Activated naive CD8-positive, alpha-beta T cell treated with anti-CD3 and anti-CD28 coated beads, Interleukin-2, amount 50 U/mL, for 24 hours (primary cell): ENCODE measurements at regions not wholly inside any gene's neighbourhood (a gene's known extent, or its start where the extent isn't known, plus 50 kb on each side); places are given as distances from the start of the nearest gene placed in this dataset.
A peak's percentile ranks its signal among the peaks of the same experiment; 100 is the strongest.
"Not testable (repeated sequence)": the region's sequence is repeated elsewhere in the genome, so short reads cannot be mapped to it uniquely, and the experiment has no call there.

Experiments used
- ATAC-seq: fragments of 150-1000 bp; cut with Tn5 transposase; one replicate; pipeline ENCODE4 v1.10.0; 2021
- DNase-seq: peaks from one replicate; pipeline ENCODE4 v3.0.0; 2021
- H3K27ac Mint-ChIP-seq: one replicate; pipeline ENCODE4 v1.8.0; 2021; ENCODE audit warnings: mild to moderate bottlenecking, mixed read lengths
- H3K27me3 Mint-ChIP-seq: one replicate; pipeline ENCODE4 v1.8.0; 2021; ENCODE audit warnings: mixed read lengths
- H3K36me3 Mint-ChIP-seq: one replicate; pipeline ENCODE4 v1.8.0; 2021; ENCODE audit warnings: low read depth, mixed read lengths
- H3K4me1 Mint-ChIP-seq: one replicate; pipeline ENCODE4 v1.8.0; 2021; ENCODE audit warnings: mixed read lengths
- H3K4me3 Mint-ChIP-seq: one replicate; pipeline ENCODE4 v1.8.0; 2021; ENCODE audit warnings: mild to moderate bottlenecking, moderate library complexity, mixed read lengths
- H3K9me3 Mint-ChIP-seq: one replicate; pipeline ENCODE4 v1.8.0; 2021; ENCODE audit warnings: mixed read lengths

GRCh38 chr10:8260645-8261044 lies 206.2 kb downstream of the GATA3 start:
- DNase-seq (no peak), ATAC-seq (no peak)
- no peaks in the 10 kb centered on the region for H3K36me3 Mint-ChIP-seq
- peaks cover 4% of the 10 kb centered on the region for H3K9me3 Mint-ChIP-seq
- H3K27me3 Mint-ChIP-seq: no peaks in the 10 kb centered on the region
- H3K27ac Mint-ChIP-seq: no peak overlapping the region
- H3K4me3 Mint-ChIP-seq: no peak overlapping the region
- H3K4me1 Mint-ChIP-seq: peaks cover 9% of the 10 kb centered on the region

- DNase-seq (no peak), ATAC-seq (no peak)
- Mint-ChIP-seq H3K9me3 (peaks cover 4% of the 10 kb centered on the region), H3K4me1 (no peaks in the 10 kb centered on the region), H3K4me3 (no peak overlapping the region), H3K36me3 (no peaks in the 10 kb centered on the region), H3K27ac (no peak overlapping the region), H3K27me3 (no peaks in the 10 kb centered on the region)
Measured at GRCh38 chr10:8262317-8262716, 207.8 kb downstream of the GATA3 start.

- H3K4me1 Mint-ChIP-seq: no peaks in the 10 kb centered on the region
- peak; percentile 15 for ATAC-seq
- H3K4me3 Mint-ChIP-seq: no peak overlapping the region
- no peaks in the 10 kb centered on the region for H3K36me3 Mint-ChIP-seq
- no peak for DNase-seq
- H3K27ac Mint-ChIP-seq: no peak overlapping the region
- no peaks in the 10 kb centered on the region for H3K27me3 Mint-ChIP-seq
- no peaks in the 10 kb centered on the region for H3K9me3 Mint-ChIP-seq
Measured at GRCh38 chr10:8269976-8270375, 215.5 kb downstream of the GATA3 start.

GRCh38 chr10:8272794-8273425 lies 218.4 kb downstream of the GATA3 start:
- DNase-seq (no peak), ATAC-seq (no peak)
- Mint-ChIP-seq H3K4me1 (no peaks in the 10 kb centered on the region), H3K36me3 (no peaks in the 10 kb centered on the region), H3K9me3 (no peaks in the 10 kb centered on the region), H3K27ac (no peak overlapping the region), H3K27me3 (no peaks in the 10 kb centered on the region), H3K4me3 (no peak overlapping the region)

- H3K27ac Mint-ChIP-seq: no peak overlapping the region
- no peak for ATAC-seq
- H3K9me3 Mint-ChIP-seq: no peaks in the 10 kb centered on the region
- no peak overlapping the region for H3K4me3 Mint-ChIP-seq
- no peaks in the 10 kb centered on the region for H3K36me3 Mint-ChIP-seq
- H3K4me1 Mint-ChIP-seq: no peaks in the 10 kb centered on the region
- DNase-seq: no peak
- no peaks in the 10 kb centered on the region for H3K27me3 Mint-ChIP-seq
Measured at GRCh38 chr10:8273749-8274148, 219.3 kb downstream of the GATA3 start.

- H3K4me3 Mint-ChIP-seq: no peak overlapping the region
- H3K36me3 Mint-ChIP-seq: no peaks in the 10 kb centered on the region
- H3K27ac Mint-ChIP-seq: no peak overlapping the region
- H3K4me1 Mint-ChIP-seq: no peaks in the 10 kb centered on the region
- ATAC-seq (no peak), DNase-seq (no peak)
- H3K27me3 Mint-ChIP-seq: no peaks in the 10 kb centered on the region
- H3K9me3 Mint-ChIP-seq: no peaks in the 10 kb centered on the region
Measured at GRCh38 chr10:8275911-8276310, 221.4 kb downstream of the GATA3 start.

GRCh38 chr10:8278099-8278498 lies 223.6 kb downstream of the GATA3 start:
- H3K27me3 Mint-ChIP-seq: no peaks in the 10 kb centered on the region
- no peaks in the 10 kb centered on the region for H3K36me3 Mint-ChIP-seq
- H3K4me1 Mint-ChIP-seq: peaks cover 4% of the 10 kb centered on the region
- H3K9me3 Mint-ChIP-seq: no peaks in the 10 kb centered on the region
- DNase-seq: no peak
- no peak overlapping the region for H3K27ac Mint-ChIP-seq
- H3K4me3 Mint-ChIP-seq: no peak overlapping the region
- ATAC-seq: no peak

- Mint-ChIP-seq H3K27ac (no peak overlapping the region), H3K9me3 (no peaks in the 10 kb centered on the region), H3K36me3 (no peaks in the 10 kb centered on the region), H3K27me3 (no peaks in the 10 kb centered on the region), H3K4me1 (peaks cover 4% of the 10 kb centered on the region), H3K4me3 (no peak overlapping the region)
- ATAC-seq (peak; percentile 40), DNase-seq (no peak)
Measured at GRCh38 chr10:8279598-8279997, 225.1 kb downstream of the GATA3 start.

GRCh38 chr10:8280946-8281345 lies 226.5 kb downstream of the GATA3 start:
- no peaks in the 10 kb centered on the region for H3K9me3 Mint-ChIP-seq
- no peaks in the 10 kb centered on the region for H3K27me3 Mint-ChIP-seq

GRCh38 chr10:8282340-8282739 lies 227.9 kb downstream of the GATA3 start:
- Mint-ChIP-seq H3K27ac (no peak overlapping the region), H3K4me1 (peaks cover 4% of the 10 kb centered on the region), H3K9me3 (no peaks in the 10 kb centered on the region), H3K36me3 (no peaks in the 10 kb centered on the region), H3K4me3 (no peak overlapping the region), H3K27me3 (no peaks in the 10 kb centered on the region)
- ATAC-seq: no peak
- no peak for DNase-seq

More at GRCh38 chr10:8280946-8281345, 226.5 kb downstream of the GATA3 start:
- H3K36me3 Mint-ChIP-seq: no peaks in the 10 kb centered on the region
- H3K4me3 Mint-ChIP-seq: no peak overlapping the region
- ATAC-seq (no peak), DNase-seq (no peak)
- peaks cover 4% of the 10 kb centered on the region for H3K4me1 Mint-ChIP-seq
- H3K27ac Mint-ChIP-seq: no peak overlapping the region

- Mint-ChIP-seq H3K4me3 (no peak overlapping the region), H3K27ac (no peak overlapping the region), H3K4me1 (peaks cover 4% of the 10 kb centered on the region), H3K36me3 (no peaks in the 10 kb centered on the region), H3K9me3 (no peaks in the 10 kb centered on the region), H3K27me3 (no peaks in the 10 kb centered on the region)
- no peak for ATAC-seq
- no peak for DNase-seq
Measured at GRCh38 chr10:8283166-8283905, 228.8 kb downstream of the GATA3 start.

- DNase-seq (no peak), ATAC-seq (no peak)
- Mint-ChIP-seq H3K4me3 (no peak overlapping the region), H3K27me3 (no peaks in the 10 kb centered on the region), H3K9me3 (no peaks in the 10 kb centered on the region), H3K36me3 (no peaks in the 10 kb centered on the region), H3K4me1 (peaks cover 4% of the 10 kb centered on the region), H3K27ac (no peak overlapping the region)
Measured at GRCh38 chr10:8283986-8284385, 229.5 kb downstream of the GATA3 start.

- not testable (repeated sequence) for ATAC-seq, H3K4me1 Mint-ChIP-seq, H3K27ac Mint-ChIP-seq, H3K36me3 Mint-ChIP-seq, DNase-seq, H3K4me3 Mint-ChIP-seq, H3K27me3 Mint-ChIP-seq, H3K9me3 Mint-ChIP-seq
Measured at GRCh38 chr10:8285970-8286369, 231.5 kb downstream of the GATA3 start.

GRCh38 chr10:8288600-8288999 lies 234.1 kb downstream of the GATA3 start:
- no peak overlapping the region for H3K4me3 Mint-ChIP-seq
- H3K27ac Mint-ChIP-seq: no peak overlapping the region
- no peaks in the 10 kb centered on the region for H3K9me3 Mint-ChIP-seq
- no peak for ATAC-seq
- no peak for DNase-seq
- H3K4me1 Mint-ChIP-seq: no peaks in the 10 kb centered on the region
- H3K36me3 Mint-ChIP-seq: no peaks in the 10 kb centered on the region
- no peaks in the 10 kb centered on the region for H3K27me3 Mint-ChIP-seq

- Mint-ChIP-seq H3K27me3 (no peaks in the 10 kb centered on the region), H3K36me3 (no peaks in the 10 kb centered on the region), H3K4me1 (no peaks in the 10 kb centered on the region), H3K9me3 (no peaks in the 10 kb centered on the region), H3K4me3 (no peak overlapping the region), H3K27ac (no peak overlapping the region)
- no peak for ATAC-seq
- DNase-seq: no peak
Measured at GRCh38 chr10:8289186-8289924, 234.9 kb downstream of the GATA3 start.
